GM21737 (cell line): ENCODE measurements at regions not wholly inside any gene's neighbourhood (a gene's known extent, or its start where the extent isn't known, plus 50 kb on each side); places are given as distances from the start of the nearest gene placed in this dataset.

Experiments used
- ATAC-seq: cut with Tn5 transposase; IDR thresholded peaks from one replicate; pipeline ENCODE4 v1.9.1; 2021; ENCODE audit warnings: mild to moderate bottlenecking, moderate library complexity; ENCODE audit not compliant: unreplicated experiment

GRCh38 chr6:14739827-14740226, 506.0 kb upstream of the JARID2 start:
- ATAC-seq: no peak

GRCh38 chr6:14742171-14742570, 503.7 kb upstream of the JARID2 start:
- ATAC-seq: no peak

DNA sequence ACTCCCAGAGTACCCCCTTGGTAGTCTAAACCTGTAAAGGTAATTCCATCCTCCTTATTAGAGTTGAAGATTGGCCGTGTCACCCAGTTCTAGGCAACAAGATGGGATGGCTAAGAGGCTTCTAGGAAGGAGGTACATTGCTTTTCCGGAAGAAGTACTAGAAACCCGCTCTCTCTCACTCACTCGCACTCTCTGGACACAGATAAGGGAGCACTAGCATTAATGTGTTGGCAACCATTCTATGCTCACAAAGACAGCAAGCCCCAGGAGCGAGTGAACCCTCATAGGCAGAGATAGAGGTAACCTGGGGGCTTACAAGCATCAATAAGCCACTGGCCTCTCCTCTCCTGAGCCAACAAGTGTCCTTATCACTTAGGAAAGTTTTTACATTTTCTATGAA, 503.2 kb upstream of the JARID2 start:
- no peak for ATAC-seq

DNA sequence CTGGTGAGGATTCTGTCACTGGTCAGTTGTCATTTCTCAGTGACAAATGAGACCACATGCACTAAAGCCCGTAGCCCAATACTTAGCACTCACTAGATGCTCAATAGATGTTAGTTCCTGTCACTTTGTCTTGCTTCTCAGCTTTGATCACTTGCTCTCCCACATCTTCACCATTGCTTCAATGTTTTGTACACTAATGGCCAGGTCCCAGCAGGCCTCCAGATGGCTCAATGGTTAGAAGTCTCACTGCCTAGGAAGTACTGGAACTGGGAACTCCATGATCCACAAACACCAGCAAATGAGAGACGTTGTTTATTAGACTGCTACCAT, 502.8 kb upstream of the JARID2 start:
- ATAC-seq: no peak

DNA sequence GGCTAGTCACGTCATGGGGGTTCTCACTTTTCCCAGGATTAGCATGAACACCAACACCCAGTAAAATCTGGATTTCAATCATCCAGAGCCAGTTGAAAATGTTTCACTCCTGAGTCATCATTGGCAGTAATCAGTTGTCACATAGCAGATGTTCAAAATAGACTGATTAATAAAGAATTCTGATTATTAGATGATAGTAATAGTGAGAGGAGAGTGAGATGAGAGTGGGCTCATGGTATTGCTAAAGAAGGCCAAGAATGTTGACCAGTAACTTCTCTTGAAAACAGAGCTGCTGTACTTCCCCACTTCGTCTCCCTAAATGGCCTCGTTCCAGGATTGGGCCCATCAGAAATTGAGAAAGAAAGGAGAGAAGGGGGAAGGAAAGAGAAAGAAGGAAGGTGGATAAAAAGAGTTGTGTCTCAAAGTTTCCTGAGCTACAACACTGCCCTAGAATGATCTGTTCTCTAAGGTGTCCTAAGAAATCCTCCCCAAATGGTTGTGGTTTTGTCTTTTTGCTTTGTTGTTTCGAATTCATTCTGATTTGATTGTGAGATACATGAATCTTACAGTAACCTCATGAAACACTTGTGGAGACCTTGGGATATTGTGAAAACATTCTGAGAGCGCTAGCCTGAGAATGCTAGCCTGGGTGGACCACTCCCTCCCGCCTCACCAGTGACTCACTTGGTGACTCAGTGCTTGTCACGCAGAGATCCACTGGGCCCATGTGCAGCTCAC, 502.2 kb upstream of the JARID2 start:
- ATAC-seq: no peak

- no peak for ATAC-seq
These were observed 501.7 kb upstream of the JARID2 start for GRCh38 chr6:14744212-14744556.

DNA sequence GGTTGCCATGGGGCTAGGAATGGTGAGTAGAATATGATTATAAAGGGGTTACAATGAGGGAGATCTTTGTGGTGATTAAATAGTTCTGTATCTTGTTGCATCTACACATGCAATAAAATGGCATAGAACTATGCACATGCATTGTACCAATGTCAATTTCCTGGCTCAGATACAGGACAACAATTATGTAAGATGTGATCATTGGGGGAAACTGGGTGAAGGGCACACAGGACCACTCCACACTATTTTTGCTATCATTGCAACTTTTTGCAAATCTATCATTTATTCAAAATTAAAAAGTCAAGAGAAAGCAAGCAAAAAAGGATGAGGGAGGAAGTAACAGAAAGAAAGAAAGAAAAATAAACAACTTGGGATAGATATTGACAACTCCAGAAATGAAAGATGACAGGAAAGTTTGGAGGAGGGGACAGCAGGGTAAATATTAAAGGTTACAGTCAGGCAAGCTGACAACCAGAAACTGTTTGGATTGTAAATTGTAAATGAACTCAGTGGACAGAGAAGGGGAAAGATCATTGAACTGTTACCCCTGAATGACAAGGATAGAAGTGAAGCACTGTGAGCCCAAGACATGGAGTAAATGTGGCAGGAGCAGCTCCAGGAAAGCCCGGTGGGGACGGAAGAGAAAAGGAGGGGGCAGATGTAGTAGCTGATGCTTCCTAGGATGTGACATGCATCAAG, 499.6 kb upstream of the JARID2 start:
- no peak for ATAC-seq

- ATAC-seq: no peak
These were observed 497.9 kb upstream of the JARID2 start for GRCh38 chr6:14747881-14748520.

DNA sequence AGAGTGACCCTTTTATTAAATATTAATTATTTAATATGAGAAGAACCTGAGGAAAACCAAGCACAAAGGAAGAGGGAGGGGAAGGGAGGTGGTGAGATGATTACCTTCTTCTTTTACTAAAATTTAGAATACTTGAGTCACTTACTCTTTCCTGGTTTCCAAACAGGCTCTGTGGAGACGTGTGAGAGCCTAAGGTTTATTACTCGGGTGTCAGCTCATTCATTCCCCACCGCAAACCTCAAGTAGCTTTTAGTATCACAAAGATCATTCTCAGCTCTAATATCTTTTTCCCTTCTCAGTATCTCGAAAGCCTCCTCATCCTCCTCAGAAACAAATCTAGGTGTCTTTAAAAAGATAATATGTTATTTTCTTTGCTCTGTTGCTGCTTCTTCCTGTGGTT, 497.2 kb upstream of the JARID2 start:
- ATAC-seq: no peak

GRCh38 chr6:14750059-14750661, 495.7 kb upstream of the JARID2 start:
- ATAC-seq: no peak

DNA sequence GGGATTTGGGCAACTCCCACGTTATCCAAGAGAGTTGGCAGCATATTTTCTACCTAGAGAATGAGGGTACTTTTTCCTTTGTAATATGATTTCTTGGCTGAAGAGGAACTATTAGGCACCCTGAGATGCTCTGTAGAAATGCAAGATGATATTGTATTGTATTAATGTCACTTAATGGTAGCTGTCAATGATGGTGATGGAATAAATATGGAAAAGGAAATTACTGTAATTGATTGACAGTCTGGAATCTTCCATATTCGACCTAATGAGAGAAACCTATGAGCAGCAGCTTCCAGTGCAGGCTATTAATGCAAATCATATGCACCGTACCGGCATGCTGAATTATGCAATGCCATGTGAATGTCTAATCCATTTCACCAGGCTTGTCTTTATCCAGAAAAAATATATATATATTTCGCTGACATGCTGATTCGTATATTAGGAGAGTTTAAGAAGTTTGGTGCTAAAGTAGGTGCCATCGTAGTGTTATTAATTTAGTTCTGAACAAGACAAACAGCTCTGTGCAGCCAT, 494.2 kb upstream of the JARID2 start:
- no peak for ATAC-seq

DNA sequence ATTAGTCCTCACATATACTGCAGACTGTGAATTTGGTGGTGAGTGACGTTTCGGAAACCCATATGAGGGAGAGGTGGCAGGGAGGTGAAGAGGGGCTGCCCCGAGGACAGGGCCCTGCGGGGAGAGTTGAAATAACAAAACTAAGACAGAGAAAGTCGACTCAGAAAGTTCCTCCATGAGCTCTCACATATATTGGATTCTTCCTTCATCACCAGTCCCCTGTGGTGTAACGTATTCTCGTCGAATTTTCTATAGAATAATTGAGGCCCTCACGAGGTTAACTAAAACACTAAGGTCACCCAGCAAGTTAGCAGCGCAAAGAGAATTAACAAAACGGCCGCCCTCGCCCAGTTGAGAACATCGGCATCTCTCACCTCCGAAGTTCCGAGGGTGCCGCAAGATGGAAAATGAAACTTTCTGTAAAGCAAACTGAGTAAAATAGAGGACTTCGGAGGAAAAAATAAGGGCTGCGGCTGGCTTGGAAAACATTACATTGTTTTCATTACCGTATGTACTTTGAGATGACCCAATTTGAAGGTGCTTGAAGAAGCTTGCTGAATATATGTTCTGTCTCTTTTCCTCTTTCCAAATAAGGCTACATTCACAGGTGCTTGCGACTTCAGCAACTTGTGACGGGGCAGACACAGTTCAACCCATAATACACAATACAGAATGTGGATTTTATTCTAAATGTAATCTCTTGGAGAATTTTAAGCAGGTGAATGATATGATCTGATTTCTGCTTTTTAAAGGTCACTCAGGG, 490.9 kb upstream of the JARID2 start:
- no peak for ATAC-seq

- ATAC-seq: no peak
These were observed 489.5 kb upstream of the JARID2 start for GRCh38 chr6:14756340-14756739.

- ATAC-seq: no peak
These were observed 488.9 kb upstream of the JARID2 start for GRCh38 chr6:14757014-14757413.

GRCh38 chr6:14757418-14757817, 488.5 kb upstream of the JARID2 start:
- no peak for ATAC-seq

- no peak for ATAC-seq
These were observed 487.3 kb upstream of the JARID2 start for GRCh38 chr6:14758421-14759081.

- no peak for ATAC-seq
These were observed 485.7 kb upstream of the JARID2 start for GRCh38 chr6:14759976-14760672.

DNA sequence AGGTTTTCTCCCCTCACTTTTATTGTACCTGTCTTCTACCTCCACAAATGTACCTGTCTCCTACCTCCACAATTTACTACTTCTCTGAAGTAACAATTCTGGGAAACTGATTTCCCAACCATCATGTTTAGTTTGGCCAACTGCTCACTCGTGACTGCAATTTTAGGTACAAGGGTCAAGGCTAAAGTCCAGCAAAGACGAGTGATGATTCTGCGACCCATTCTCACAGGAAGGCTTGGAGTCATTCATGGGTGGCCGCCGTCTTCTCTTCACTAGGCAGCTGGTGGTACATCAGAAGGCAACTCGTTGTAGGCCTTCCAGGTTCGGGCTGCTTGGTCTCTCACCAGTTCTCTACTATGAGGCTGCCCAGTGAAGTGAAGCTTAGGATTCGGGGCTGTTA, 483.8 kb upstream of the JARID2 start:
- ATAC-seq: no peak

GRCh38 chr6:14763139-14763538, 482.7 kb upstream of the JARID2 start:
- ATAC-seq: no peak

DNA sequence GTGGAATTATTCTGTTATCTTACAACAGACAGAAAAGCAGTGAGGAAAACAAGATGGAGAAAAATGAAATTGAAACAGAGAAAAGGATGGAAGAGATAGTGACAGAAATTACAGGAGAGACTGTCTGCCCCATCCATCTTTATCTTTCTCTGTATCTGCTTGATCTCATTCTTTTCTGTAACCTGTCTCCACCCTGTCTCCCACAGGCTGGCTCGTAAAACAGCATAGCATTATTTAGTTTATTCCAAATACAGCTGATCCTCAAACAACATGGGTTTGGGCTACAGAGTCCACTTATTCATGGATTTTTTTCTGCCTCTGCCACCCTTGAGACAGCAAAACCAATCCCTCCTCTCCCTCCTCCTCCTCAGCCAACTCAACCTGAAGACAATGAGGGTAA, 482.3 kb upstream of the JARID2 start:
- ATAC-seq: no peak
